CD4-positive, alpha-beta T cell treated with Interleukin-4 for 1 hour (primary cell): ENCODE measurements at regions not wholly inside any gene's neighbourhood (a gene's known extent, or its start where the extent isn't known, plus 50 kb on each side); places are given as distances from the start of the nearest gene placed in this dataset.
"Not testable (repeated sequence)": the region's sequence is repeated elsewhere in the genome, so short reads cannot be mapped to it uniquely, and the experiment has no call there.

Experiments
- DNase-seq, 2 donors: peaks; one replicate each; pipeline ENCODE4 v3.0.0-alpha.2; 2020 to 2022

GRCh38 chr3:26291840-26292239, 330.7 kb upstream of the LRRC3B start:
- no peak for DNase-seq

DNA sequence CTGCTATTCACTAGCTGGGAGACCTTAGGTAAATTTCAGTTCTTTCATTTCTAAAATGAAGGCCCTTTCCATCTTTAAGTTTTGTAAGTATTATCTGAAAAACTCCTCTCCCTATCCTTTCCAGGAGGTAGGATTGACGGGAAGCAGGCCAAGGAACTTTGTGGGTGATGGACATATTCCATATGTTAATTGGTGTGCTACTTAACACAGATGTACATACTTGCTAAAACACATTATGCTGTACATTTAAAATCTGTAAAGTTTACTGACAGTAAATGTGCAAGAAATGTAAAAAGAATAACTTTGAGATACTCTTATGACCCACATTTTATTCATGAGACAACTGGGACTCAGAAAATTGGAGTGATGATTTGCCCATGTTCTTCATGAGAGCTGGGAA, 329.8 kb upstream of the LRRC3B start:
- DNase-seq = no peak

GRCh38 chr3:26293329-26293844, 329.2 kb upstream of the LRRC3B start:
- no peak for DNase-seq

DNA sequence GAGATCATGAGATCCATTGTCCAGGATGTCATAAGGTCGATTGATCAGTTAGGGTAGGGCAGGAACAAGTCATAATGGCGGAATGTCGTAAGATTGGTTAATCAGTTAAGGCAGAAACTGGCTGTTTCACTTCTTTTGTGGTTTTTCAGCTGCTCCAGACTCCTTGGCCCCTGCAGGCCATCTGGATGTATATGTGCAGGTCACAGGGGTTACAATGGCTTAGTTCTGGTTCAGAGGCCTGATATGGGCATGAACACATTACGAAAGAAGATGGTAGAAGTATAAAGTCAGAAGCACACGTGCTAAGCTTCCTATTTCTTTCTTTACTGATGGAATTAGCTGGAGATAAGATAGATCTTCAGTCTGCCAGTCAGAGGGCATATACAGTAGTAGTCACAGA, 315.4 kb upstream of the LRRC3B start:
- DNase-seq = no peak

DNA sequence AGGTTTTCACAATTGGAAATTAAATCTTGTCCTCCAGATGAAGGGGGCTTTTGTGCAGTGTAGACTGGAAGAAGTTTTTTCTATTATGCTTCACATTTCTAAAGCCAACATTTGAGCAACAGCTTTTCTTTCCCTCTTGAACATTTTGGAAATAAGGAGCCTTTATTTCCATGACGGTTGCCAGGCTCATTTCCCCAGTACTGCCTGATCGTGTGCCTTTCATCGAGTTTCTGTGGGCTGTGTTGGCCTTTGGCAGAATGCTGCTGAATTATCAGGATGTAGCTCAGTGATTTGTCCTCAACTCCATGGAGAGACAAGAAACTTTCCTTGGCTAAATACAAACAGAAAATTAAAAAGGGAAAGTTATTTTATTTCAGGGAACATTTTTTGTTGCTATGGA, 314.8 kb upstream of the LRRC3B start:
- DNase-seq = no peak

DNA sequence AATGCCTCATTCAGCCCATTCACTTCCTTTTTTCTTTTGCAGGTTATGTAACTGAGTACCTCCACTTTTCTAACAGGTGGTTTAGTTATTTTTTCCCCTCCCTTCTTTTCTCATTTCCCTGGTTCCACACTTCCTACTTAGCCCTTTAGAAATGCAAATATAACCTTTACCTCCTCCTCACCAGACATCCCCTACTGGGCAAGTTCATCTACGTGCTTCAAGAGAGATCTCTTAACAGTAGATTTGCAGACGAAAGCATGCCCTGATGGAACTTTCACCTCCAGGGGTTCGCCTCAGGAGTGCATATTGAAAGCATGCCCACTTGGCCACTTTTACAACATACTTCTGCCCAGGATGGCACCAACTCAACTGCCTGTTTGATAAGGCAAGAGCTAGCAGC, 314.1 kb upstream of the LRRC3B start:
- DNase-seq = no peak

DNA sequence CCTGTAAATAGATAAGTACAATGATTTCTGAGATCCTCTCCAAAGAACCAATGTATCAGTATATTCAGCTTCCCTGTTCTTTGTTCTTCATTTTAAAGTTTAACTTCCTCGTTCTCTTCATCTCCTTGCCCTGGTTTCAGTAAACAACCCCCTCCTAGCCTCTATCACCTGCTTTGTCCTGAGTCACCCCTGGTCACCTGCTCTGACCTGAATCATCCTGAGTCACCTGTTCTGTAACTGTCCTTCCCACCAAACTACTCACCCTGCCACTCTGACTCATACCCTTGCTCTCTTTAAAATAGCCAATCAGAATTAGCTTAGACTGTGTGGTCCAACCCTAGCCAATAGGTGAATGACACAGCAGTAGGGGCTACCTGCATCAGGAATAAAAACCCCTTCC, 313.0 kb upstream of the LRRC3B start:
- DNase-seq = not testable (repeated sequence)

GRCh38 chr3:26312816-26313215, 309.8 kb upstream of the LRRC3B start:
- no peak for DNase-seq

DNA sequence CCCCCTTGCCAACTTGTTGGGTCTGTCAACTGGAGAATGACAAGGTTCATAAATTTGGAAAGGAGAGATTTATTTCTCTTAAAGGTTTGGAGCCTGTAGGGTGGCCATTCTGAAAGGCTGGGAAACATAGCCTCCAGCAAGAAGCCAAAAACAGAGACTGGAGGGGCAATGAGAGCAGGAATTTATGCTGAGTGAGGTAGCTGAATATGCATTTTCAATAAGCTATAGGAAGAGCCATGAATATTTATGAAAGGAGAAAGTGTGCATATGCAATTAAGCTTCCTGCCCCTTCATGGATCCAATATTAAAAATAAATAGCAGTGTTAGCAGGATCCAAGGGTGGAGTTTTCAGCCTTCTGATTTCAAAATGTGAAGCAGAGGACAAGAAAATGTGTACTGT, 306.1 kb upstream of the LRRC3B start:
- no peak for DNase-seq

GRCh38 chr3:26323741-26324140, 298.8 kb upstream of the LRRC3B start:
- DNase-seq = not testable (repeated sequence)

DNA sequence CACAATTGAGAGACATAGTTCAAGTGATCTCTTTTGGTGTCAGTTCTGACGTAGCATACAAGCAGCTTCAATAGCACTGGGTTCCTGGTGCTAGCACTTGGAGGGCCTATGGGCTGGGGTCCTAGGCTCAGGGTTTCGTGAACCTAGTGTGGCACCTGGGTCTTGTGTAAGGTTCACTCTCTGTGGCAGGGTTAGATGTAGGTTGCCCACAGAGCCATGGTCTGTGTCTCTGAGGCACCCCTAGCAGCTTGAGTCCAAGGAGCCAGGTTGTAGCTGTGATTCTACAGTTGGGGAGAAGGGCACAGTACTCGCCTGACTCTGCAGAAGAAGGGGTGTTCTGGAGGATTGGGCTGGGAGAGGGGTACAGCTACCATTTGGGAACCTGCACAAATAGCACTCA, 282.6 kb upstream of the LRRC3B start:
- no peak for DNase-seq

DNA sequence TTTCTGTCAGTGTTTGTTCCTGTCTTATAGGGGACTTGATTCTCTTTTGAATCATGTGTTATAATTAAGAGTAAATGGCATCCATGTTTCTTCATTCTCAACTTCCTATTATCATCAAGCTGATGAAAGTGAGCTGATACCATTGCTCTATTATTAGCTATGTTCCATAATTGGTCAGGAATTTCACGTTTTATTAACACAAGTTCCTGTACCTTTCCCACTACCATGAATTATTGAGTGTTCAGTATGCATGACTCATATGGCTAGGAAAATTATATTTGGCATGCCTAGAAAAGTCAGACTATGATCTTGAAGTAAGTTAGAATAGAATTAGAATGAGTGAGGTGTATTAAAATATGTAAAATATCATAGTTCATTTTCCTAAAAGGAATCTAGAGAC, 278.9 kb upstream of the LRRC3B start:
- DNase-seq = no peak

DNA sequence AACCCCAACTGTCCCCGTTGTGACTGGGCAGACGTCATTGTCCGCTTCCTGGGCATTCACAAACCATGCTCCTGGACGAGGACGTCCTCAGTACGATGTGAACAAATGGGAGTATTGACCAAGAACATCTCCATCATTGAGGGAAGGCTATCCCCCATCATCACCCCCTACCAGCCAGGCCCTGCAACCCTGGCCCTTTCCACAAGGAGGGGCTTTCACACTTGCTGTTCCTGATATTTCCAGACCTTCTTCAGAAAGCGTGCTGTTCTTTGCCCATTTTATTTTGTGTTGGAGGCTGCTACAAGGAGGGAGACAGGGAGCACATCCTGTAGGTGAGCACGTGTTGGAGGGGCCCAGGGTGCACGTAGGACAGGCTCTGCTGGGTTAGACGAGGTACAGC, 277.0 kb upstream of the LRRC3B start:
- no peak for DNase-seq

DNA sequence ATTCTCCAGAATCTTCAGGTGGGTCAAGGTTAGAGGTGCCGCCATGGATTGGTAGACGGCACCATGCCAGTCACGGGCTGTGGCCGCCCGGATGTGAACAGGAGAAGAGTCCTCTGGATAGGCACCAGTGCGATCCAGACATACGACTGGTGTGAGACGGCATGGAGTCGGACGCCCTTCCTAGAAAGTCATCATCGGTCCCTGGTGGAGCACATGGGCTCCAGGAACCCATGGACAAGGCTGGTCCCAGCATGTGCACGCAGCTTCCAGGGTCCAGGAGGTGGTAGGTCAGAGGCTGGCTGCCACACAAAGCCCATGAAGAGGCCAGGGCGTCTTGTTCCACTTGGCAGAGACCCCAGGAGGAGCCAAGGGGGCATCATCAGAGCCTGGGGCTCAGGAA, 276.1 kb upstream of the LRRC3B start:
- DNase-seq = no peak

DNA sequence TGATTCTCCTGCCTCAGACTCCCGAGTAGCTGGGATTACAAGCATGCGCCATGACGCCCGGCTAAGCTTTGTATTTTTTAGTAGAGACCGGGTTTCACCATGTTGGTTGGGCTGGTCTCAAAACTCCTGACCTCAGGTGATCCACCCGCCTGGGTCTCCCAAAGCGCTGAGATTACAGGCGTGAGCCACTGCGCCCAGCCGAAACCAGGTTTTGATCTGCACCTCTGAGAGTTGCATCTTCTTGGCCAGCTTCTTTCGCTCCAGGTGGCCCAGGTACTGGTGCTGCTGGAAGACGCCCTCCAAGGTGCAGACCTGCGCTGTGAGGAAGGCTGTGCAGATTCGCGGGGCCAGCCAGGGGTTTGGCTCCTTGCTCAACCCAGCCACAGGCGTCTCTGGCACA, 275.4 kb upstream of the LRRC3B start:
- DNase-seq = no peak

GRCh38 chr3:26350853-26351252, 271.7 kb upstream of the LRRC3B start:
- no peak for DNase-seq

DNA sequence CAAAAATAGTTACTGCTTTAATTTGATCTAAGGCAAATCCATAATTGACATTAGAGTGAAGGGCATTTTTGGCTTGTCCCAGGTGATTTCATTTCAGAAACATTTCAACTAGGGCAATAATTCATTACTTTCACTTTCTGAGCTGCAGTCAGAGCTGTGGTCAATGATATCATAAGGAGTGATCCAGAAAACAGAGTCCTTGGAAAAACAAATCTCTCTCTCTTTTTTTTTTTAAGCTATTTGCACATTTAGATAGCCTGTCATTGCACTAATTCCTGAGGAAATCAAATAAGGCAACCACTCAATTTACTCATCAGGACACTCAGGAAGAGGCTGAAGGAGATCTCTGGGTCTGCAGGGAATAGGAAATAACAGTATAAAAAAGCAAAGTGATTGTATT, 269.5 kb upstream of the LRRC3B start:
- no peak for DNase-seq

DNA sequence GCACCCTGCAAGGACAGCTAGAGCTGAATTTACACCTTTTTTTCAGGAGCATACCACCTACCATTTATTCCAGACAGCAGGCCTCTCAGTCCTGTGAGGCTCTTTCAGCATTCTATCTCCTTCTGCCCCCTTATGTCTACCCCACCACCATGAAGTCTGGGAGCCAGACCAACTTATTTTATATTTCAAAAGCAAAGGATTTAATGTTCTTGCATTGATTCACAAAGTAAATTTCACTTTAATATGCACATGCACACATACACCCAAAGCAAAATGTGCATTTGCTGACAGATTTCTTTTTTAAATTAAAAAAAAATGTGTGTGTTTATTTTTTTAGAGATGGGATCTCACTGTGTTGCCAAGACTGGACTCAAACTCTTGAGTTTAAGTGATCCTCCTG, 264.2 kb upstream of the LRRC3B start:
- DNase-seq = no peak

- DNase-seq = no peak
Observed at GRCh38 chr3:26365706-26366105, 256.9 kb upstream of the LRRC3B start.

- no peak for DNase-seq
Observed at GRCh38 chr3:26368312-26368711, 254.3 kb upstream of the LRRC3B start.

DNA sequence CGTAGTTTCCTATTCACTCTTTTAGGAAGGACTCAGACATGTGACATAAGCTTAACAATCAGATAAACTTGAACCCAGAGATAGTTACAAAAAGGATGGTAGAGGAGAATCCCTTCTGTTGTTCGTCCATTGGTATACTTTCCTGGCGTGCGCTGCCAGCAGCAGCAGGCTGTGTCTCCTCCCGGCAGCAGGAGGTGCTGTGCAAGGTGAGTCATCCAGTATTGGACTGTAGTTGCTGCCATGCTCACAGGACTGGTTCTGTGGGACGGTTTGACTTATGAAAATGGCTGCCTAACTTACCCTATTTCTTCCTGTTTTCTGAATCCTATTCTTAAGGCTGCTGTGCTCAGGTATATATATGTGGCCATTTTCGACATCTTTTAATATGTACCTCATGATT, 253.4 kb upstream of the LRRC3B start:
- no peak for DNase-seq

DNA sequence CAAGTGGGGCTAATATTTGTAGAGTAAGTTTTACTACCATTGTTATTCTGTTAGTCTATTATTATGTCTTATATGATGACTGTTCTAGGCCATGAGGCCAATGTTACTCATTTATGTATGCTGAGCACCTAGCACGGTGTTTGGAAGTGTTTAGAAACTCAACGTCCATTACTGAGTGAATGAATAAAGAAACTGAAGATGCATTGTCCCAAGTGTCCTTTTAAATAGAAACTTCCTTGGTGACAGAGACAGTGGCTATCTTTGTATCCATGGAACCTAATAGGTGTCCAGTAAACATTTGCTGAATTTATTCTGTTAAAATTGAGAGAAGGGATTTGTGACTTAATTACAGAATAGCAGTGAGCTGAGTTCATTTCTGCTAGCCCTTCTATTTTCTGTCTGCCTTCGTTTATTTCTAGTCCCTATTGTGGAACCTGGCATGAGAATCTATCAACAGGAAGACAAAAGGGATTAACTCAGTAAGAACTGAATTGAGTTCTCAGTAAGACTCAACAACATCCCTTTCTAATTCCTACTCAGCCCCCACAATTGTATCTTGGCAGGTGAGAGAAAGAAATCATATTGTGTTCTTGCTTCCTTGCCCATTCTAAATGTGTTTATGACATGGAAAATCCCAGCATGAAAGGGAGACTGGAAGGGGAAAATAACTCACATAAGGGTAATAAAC, 246.6 kb upstream of the LRRC3B start:
- DNase-seq = no peak

DNA sequence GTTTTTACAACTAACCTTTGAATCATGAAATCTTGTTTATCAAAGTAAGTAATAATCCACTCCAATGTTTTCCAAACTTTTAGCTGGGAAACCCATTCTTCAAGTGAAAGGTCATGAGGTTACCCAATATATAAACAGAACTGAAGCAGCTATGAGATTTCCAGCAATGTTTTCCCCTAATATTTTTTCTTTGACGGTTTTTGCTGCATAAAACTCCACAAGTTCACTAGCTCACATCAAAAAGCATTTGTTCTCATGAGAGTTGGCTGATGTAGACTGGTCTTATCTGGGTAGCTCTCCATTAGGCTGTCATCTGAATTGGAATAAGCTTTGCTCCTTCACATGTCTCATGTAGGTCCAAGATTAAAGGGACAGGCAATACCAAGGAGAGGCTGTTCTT, 241.2 kb upstream of the LRRC3B start:
- no peak for DNase-seq

GRCh38 chr3:26406636-26407035, 215.9 kb upstream of the LRRC3B start:
- DNase-seq = no peak

DNA sequence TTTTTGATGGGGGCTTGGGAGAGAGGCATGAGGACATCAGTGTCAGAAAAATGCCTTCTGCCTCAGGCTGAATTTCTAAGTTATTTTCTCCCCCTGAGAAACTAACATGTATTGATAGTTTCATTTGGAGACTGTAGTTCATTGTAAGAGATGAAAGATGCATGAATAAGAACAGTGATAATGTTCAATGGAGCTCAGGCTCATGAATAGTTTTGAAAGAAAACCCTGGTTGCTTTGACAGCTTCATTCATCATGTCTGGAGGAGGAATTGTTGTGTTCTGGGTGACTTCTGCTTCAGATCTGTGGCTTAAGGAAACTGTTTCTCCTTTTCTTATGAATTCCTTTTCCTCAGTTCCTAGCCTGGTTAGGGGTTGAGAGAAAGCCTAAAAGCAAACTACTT, 204.0 kb upstream of the LRRC3B start:
- DNase-seq = no peak
